Progenitor cell of endocrine pancreas (in vitro differentiated cells): ENCODE measurements at regions not wholly inside any gene's neighbourhood (a gene's known extent, or its start where the extent isn't known, plus 50 kb on each side); places are given as distances from the start of the nearest gene placed in this dataset.
A peak's percentile ranks its signal among the peaks of the same experiment; 100 is the strongest.

Experiments
- DNase-seq: peaks from one replicate; pipeline ENCODE4 v3.0.0; 2021; ENCODE audit warnings: low spot score; ENCODE audit not compliant: unreplicated experiment
- H3K27ac Mint-ChIP-seq: 2 replicates; pipeline ENCODE4 v1.8.0; 2021; ENCODE audit warnings: mild to moderate bottlenecking, moderate library complexity, mixed read lengths
- H3K27me3 Mint-ChIP-seq: 2 replicates; pipeline ENCODE4 v1.8.0; 2021; ENCODE audit warnings: mixed read lengths
- H3K36me3 Mint-ChIP-seq: 2 replicates; pipeline ENCODE4 v1.8.0; 2022; ENCODE audit warnings: mixed read lengths; ENCODE audit not compliant: insufficient read depth
- H3K4me1 Mint-ChIP-seq: 2 replicates; pipeline ENCODE4 v1.8.0; 2021; ENCODE audit warnings: low read depth, mixed read lengths
- H3K4me3 Mint-ChIP-seq: 2 replicates; pipeline ENCODE4 v1.8.0; 2021; ENCODE audit warnings: low read depth, mild to moderate bottlenecking, moderate library complexity, mixed read lengths
- H3K9me3 Mint-ChIP-seq: 2 replicates; pipeline ENCODE4 v1.8.0; 2021; ENCODE audit warnings: low read depth, mixed read lengths
- CTCF ChIP-seq: fragments of 200-600 bp; sonication (generic); IDR thresholded peaks from one replicate; pipeline ENCODE4 v1.5.0; 2021; ENCODE audit warnings: antibody characterized with exemption, mild to moderate bottlenecking; ENCODE audit not compliant: unreplicated experiment

GRCh38 chr2:125710561-125710960 lies 945.4 kb upstream of the GYPC start:
- peaks cover 7% of the 10 kb centered on the region for H3K36me3 Mint-ChIP-seq
- peaks cover 23% of the 10 kb centered on the region for H3K9me3 Mint-ChIP-seq
- H3K4me3 Mint-ChIP-seq: peak overlapping the region; percentile 79
- DNase-seq: no peak
- peaks cover 42% of the 10 kb centered on the region for H3K4me1 Mint-ChIP-seq
- TF ChIP-seq CTCF: peak; percentile 47
- H3K27ac Mint-ChIP-seq: peak overlapping the region; percentile 97
- no peaks in the 10 kb centered on the region for H3K27me3 Mint-ChIP-seq

DNA sequence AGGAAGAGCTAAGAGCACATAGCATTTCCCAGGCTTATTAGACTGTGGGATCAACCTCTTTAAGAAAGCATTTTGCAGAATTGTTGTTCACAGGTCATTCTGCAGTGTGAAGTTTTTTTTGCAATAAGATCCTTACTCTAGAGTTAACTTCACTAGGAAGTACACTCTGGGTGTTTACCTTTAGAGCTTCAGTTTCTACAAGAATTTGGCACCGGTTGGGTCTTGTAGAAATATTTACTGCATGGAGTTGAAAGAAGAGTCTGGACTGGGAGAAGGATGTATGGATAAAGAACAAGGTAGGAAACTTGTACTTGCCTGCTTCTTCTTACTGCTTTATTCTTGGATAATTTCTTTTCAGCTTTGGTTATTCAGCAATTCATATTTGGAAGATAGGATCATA lies 944.9 kb upstream of the GYPC start:
- peak overlapping the region; percentile 97 for H3K27ac Mint-ChIP-seq
- TF ChIP-seq CTCF: no peak
- H3K9me3 Mint-ChIP-seq: peaks cover 23% of the 10 kb centered on the region
- peak overlapping the region; percentile 79 for H3K4me3 Mint-ChIP-seq
- peaks cover 42% of the 10 kb centered on the region for H3K4me1 Mint-ChIP-seq
- DNase-seq: no peak
- peaks cover 9% of the 10 kb centered on the region for H3K36me3 Mint-ChIP-seq
- H3K27me3 Mint-ChIP-seq: no peaks in the 10 kb centered on the region

GRCh38 chr2:125713533-125713932 lies 942.4 kb upstream of the GYPC start:
- DNase-seq: no peak
- peaks cover 19% of the 10 kb centered on the region for H3K9me3 Mint-ChIP-seq
- no peak for TF ChIP-seq CTCF
- H3K4me1 Mint-ChIP-seq: peaks cover 42% of the 10 kb centered on the region
- peaks cover 17% of the 10 kb centered on the region for H3K36me3 Mint-ChIP-seq
- H3K4me3 Mint-ChIP-seq: peak overlapping the region; percentile 79
- H3K27ac Mint-ChIP-seq: no peak overlapping the region
- no peaks in the 10 kb centered on the region for H3K27me3 Mint-ChIP-seq

DNA sequence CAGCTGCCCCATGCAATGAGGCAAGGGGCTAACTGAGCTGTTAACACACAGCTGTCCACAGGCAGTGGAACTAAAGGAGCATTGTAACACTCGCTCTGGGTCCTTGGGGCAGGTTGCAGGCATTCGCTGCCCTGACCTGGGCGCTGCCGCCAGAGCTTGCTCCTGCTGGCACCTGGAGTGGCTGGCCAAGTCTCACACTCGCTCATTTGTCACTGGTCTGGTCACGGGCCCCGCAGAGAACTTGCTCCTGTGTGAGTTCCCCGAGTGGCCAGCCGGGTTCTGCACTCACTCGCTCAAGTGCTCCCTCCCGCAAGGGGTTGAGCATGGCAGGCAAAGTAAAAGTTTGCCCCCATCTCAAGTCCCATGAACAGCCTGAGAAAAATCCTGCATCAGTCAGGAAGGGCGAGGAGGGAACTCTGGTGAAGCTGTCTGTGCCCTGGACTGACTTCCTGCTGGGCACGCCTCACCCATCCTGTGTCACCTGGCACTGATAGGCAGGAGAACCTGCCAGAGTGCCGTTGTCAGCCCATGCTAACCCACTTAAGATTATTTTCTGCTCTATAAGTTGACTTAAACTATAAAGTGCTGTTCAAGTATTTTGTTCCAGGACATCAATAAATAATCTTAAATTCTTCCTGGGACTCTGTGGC lies 934.8 kb upstream of the GYPC start:
- H3K27ac Mint-ChIP-seq: no peak overlapping the region
- H3K27me3 Mint-ChIP-seq: no peaks in the 10 kb centered on the region
- TF ChIP-seq CTCF: no peak
- DNase-seq: no peak
- peaks cover 1% of the 10 kb centered on the region for H3K4me1 Mint-ChIP-seq
- no peak overlapping the region for H3K4me3 Mint-ChIP-seq
- H3K36me3 Mint-ChIP-seq: peaks cover 25% of the 10 kb centered on the region
- H3K9me3 Mint-ChIP-seq: peaks cover 3% of the 10 kb centered on the region

DNA sequence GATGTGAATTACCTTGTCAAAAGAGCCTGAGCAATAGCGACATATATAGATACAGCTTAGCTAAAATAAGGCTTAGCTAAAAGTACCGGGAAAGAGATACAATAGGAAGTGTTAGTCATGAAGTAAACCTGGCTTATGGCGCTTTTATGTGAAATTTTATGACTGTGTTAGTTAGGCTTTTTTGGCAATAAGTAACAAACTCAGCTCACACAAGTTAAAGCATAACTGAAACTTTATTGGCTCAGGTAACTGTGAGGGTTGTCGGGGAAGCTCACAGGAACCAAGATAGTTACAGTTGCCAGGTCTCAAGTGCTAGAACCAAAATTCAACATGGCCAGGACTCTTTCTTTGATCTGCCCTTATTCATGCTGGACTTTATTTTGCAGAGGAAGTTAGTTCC lies 925.0 kb upstream of the GYPC start:
- peaks cover 56% of the 10 kb centered on the region for H3K36me3 Mint-ChIP-seq

More for the DNA sequence above, 925.0 kb upstream of the GYPC start:
- Mint-ChIP-seq H3K4me1 (peaks cover 2% of the 10 kb centered on the region), H3K4me3 (no peak overlapping the region), H3K9me3 (peaks cover 45% of the 10 kb centered on the region), H3K27ac (no peak overlapping the region), H3K27me3 (no peaks in the 10 kb centered on the region)
- no peak for TF ChIP-seq CTCF
- no peak for DNase-seq
